WTC11 (cell line): ENCODE measurements at regions not wholly inside any gene's neighbourhood (a gene's known extent, or its start where the extent isn't known, plus 50 kb on each side); places are given as distances from the start of the nearest gene placed in this dataset.

Experiments
- JUN ChIP-seq: sonication (generic); formaldehyde crosslinking; IDR thresholded peaks from 2 replicates; pipeline ENCODE4 v1.8.0; 2023; ENCODE audit warnings: mild to moderate bottlenecking, missing genetic modification reagents
- NR1H2 ChIP-seq: sonication (generic); formaldehyde crosslinking; IDR thresholded peaks from 2 replicates; pipeline ENCODE4 v1.9.0; 2021; ENCODE audit warnings: mild to moderate bottlenecking, moderate library complexity, missing genetic modification reagents
- SMAD3 ChIP-seq: sonication (generic); formaldehyde crosslinking; IDR thresholded peaks from 2 replicates; pipeline ENCODE4 v1.8.0; 2022; ENCODE audit warnings: missing genetic modification reagents, mild to moderate bottlenecking, borderline replicate concordance
- SP1 ChIP-seq: sonication (generic); formaldehyde crosslinking; conservative IDR thresholded peaks from 2 replicates; pipeline ENCODE4 v1.8.1; 2022; ENCODE audit warnings: missing genetic modification reagents
- TF ChIP-seq, protein P1 (sequence below): sonication (generic); formaldehyde crosslinking; IDR thresholded peaks from 2 replicates; pipeline ENCODE4 v1.8.1; 2023; ENCODE audit warnings: mild to moderate bottlenecking, moderate library complexity, missing genetic modification reagents
- TF ChIP-seq, protein P2 (sequence below): fragments of 200-600 bp; IDR thresholded peaks from 2 replicates; pipeline ENCODE4 v1.8.0; 2022; ENCODE audit warnings: antibody characterized with exemption
- TF ChIP-seq, protein P3 (sequence below): sonication (generic); formaldehyde crosslinking; IDR thresholded peaks from 2 replicates; pipeline ENCODE4 v1.8.0; 2023; ENCODE audit warnings: mild to moderate bottlenecking, missing genetic modification reagents
- TF ChIP-seq, protein P4 (sequence below): sonication (generic); formaldehyde crosslinking; IDR thresholded peaks from 2 replicates; pipeline ENCODE4 v1.8.0; 2022; ENCODE audit warnings: mild to moderate bottlenecking, missing genetic modification reagents
- TF ChIP-seq, protein P5 (sequence below): sonication (generic); formaldehyde crosslinking; IDR thresholded peaks from 2 replicates; pipeline ENCODE4 v1.8.1; 2023; ENCODE audit warnings: mild to moderate bottlenecking, missing genetic modification reagents

DNA sequence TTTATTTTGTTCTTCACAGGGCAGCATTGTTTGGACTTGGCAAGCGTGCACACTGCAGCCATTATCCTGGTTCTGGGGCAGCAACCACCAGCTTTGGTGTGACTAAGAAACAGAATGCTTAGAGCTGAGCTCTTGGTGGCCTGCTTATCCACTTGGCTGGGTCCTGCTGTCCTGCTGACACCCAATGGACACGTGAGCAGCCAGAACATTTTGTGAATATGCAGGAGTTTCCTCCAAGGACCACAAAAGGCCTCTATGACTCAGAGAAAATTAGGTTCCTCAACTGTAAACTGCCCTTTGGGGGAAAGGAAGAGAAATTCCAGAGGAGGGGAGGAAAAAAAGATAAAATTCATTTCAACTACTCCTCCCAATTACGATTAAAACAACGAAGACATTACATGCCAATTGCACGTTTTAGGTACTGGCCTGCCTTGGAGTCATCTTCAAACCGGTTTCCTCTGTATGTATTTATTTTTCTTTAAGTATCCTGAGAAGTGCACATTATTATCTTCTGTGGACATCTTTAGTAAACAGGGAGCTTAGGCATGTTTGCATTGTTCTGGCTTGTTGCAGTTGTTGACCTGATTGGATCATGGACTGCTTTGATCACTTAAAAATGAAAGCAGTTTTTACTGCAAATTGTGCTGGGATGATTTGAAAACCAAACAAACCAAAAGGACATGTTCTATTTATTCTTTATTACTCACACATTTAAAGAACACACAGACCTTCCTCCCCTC is 82.3 kb upstream of the TLE4 start:
- TF ChIP-seq, protein P1, sequence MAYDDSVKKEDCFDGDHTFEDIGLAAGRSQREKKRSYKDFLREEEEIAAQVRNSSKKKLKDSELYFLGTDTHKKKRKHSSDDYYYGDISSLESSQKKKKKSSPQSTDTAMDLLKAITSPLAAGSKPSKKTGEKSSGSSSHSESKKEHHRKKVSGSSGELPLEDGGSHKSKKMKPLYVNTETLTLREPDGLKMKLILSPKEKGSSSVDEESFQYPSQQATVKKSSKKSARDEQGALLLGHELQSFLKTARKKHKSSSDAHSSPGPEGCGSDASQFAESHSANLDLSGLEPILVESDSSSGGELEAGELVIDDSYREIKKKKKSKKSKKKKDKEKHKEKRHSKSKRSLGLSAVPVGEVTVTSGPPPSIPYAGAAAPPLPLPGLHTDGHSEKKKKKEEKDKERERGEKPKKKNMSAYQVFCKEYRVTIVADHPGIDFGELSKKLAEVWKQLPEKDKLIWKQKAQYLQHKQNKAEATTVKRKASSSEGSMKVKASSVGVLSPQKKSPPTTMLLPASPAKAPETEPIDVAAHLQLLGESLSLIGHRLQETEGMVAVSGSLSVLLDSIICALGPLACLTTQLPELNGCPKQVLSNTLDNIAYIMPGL (CRISPR knock-in tag), result no peak
- TF ChIP-seq SMAD3 (CRISPR knock-in tag) (no peak), JUN (CRISPR knock-in tag) (no peak), SP1 (CRISPR knock-in tag) (no peak), NR1H2 (CRISPR knock-in tag) (no peak)
- TF ChIP-seq, protein P2, sequence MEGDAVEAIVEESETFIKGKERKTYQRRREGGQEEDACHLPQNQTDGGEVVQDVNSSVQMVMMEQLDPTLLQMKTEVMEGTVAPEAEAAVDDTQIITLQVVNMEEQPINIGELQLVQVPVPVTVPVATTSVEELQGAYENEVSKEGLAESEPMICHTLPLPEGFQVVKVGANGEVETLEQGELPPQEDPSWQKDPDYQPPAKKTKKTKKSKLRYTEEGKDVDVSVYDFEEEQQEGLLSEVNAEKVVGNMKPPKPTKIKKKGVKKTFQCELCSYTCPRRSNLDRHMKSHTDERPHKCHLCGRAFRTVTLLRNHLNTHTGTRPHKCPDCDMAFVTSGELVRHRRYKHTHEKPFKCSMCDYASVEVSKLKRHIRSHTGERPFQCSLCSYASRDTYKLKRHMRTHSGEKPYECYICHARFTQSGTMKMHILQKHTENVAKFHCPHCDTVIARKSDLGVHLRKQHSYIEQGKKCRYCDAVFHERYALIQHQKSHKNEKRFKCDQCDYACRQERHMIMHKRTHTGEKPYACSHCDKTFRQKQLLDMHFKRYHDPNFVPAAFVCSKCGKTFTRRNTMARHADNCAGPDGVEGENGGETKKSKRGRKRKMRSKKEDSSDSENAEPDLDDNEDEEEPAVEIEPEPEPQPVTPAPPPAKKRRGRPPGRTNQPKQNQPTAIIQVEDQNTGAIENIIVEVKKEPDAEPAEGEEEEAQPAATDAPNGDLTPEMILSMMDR, result no peak
- TF ChIP-seq, protein P3, sequence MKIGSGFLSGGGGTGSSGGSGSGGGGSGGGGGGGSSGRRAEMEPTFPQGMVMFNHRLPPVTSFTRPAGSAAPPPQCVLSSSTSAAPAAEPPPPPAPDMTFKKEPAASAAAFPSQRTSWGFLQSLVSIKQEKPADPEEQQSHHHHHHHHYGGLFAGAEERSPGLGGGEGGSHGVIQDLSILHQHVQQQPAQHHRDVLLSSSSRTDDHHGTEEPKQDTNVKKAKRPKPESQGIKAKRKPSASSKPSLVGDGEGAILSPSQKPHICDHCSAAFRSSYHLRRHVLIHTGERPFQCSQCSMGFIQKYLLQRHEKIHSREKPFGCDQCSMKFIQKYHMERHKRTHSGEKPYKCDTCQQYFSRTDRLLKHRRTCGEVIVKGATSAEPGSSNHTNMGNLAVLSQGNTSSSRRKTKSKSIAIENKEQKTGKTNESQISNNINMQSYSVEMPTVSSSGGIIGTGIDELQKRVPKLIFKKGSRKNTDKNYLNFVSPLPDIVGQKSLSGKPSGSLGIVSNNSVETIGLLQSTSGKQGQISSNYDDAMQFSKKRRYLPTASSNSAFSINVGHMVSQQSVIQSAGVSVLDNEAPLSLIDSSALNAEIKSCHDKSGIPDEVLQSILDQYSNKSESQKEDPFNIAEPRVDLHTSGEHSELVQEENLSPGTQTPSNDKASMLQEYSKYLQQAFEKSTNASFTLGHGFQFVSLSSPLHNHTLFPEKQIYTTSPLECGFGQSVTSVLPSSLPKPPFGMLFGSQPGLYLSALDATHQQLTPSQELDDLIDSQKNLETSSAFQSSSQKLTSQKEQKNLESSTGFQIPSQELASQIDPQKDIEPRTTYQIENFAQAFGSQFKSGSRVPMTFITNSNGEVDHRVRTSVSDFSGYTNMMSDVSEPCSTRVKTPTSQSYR (CRISPR knock-in tag), result no peak
- TF ChIP-seq, protein P4, sequence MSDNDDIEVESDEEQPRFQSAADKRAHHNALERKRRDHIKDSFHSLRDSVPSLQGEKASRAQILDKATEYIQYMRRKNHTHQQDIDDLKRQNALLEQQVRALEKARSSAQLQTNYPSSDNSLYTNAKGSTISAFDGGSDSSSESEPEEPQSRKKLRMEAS (CRISPR knock-in tag), result no peak
- TF ChIP-seq, protein P5, sequence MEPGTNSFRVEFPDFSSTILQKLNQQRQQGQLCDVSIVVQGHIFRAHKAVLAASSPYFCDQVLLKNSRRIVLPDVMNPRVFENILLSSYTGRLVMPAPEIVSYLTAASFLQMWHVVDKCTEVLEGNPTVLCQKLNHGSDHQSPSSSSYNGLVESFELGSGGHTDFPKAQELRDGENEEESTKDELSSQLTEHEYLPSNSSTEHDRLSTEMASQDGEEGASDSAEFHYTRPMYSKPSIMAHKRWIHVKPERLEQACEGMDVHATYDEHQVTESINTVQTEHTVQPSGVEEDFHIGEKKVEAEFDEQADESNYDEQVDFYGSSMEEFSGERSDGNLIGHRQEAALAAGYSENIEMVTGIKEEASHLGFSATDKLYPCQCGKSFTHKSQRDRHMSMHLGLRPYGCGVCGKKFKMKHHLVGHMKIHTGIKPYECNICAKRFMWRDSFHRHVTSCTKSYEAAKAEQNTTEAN (CRISPR knock-in tag), result no peak
